ENCODE measurements at regions not wholly inside any gene's neighbourhood (a gene's known extent, or its start where the extent isn't known, plus 50 kb on each side); places are given as distances from the start of the nearest gene placed in this dataset.

- TF ChIP-seq POLR2AphosphoS5 (IDR thresholded peaks at IDR 0.05; ENCODE audit: low read depth, low read length) (no peak), TEAD4 (IDR thresholded peaks at IDR 0.05; ENCODE audit: borderline replicate concordance, insufficient read depth) (no peak), RCOR1 (IDR thresholded peaks at IDR 0.05; ENCODE audit: low read length) (no peak), GATA2 (CRISPR knock-in tag; IDR thresholded peaks at IDR 0.05) (no peak), JUND (IDR thresholded peaks at IDR 0.05) (no peak), NFIC (IDR thresholded peaks at IDR 0.05; ENCODE audit: borderline replicate concordance) (no peak)
These were observed 365.4 kb downstream of the JRKL start (continued) for GRCh38 chr11:96755209-96755608.

- Histone ChIP-seq H4K20me1 (ENCODE audit: insufficient read depth) (no peaks in the 10 kb centered on the region), H3K9me3 (no peaks in the 10 kb centered on the region), H3K9me2 (no peaks in the 10 kb centered on the region), H3K4me1 (ENCODE audit: control insufficient read depth in 1 of 2, insufficient read depth in 2 of 2, low read depth in 1 of 2, low read length in 1 of 2) (no peaks in the 10 kb centered on the region), H3K9ac (no peak overlapping the region), H3K4me2 (no peak overlapping the region), H3F3A (replicated peaks; ENCODE audit: insufficient read depth) (no peaks in the 10 kb centered on the region), H2AFZ (ENCODE audit: low read depth) (no peak overlapping the region), H3K4me3 (ENCODE audit: low read depth in 2 of 2, low read length in 1 of 2) (no peak overlapping the region), H3K27ac (ENCODE audit: low read depth in 2 of 2, low read length in 1 of 2) (no peak overlapping the region), H3K79me2 (ENCODE audit: insufficient read depth) (no peaks in the 10 kb centered on the region), H3K27me3 (ENCODE audit: insufficient read depth) (no peaks in the 10 kb centered on the region), H3K36me3 (replicated peaks in 1 of 2; ENCODE audit: control insufficient read depth in 1 of 2, insufficient read depth in 2 of 2, low read length in 1 of 2) (no peaks in the 10 kb centered on the region)
- no peak for TF ChIP-seq ELF1 (IDR thresholded peaks at IDR 0.05)
- TF ChIP-seq REST (IDR thresholded peaks at IDR 0.05; ENCODE audit: low read depth, low read length): no peak
- TF ChIP-seq MEF2A (IDR thresholded peaks at IDR 0.05; ENCODE audit: borderline replicate concordance, low read depth): no peak
- no peak for TF ChIP-seq SIN3A (IDR thresholded peaks at IDR 0.05; ENCODE audit: borderline replicate concordance, low read depth, low read length)
- TF ChIP-seq FOSL2 (IDR thresholded peaks at IDR 0.05; ENCODE audit: borderline replicate concordance, low read depth): no peak
- no peak for TF ChIP-seq MAX (IDR thresholded peaks at IDR 0.05; ENCODE audit: low read depth)
- no peak for TF ChIP-seq MXI1 (IDR thresholded peaks at IDR 0.05; ENCODE audit: low read depth, low read length)
- no peak for TF ChIP-seq EZH2phosphoT487 (IDR thresholded peaks at IDR 0.05; ENCODE audit: borderline replicate concordance, low read depth)
- no peak for TF ChIP-seq CTCF (IDR thresholded peaks at IDR 0.05)
- TF ChIP-seq NRF1 (IDR thresholded peaks at IDR 0.05; ENCODE audit: low read depth, low read length): no peak
- TF ChIP-seq PBX3 (IDR thresholded peaks at IDR 0.05): no peak
- no peak for TF ChIP-seq SMC3 (IDR thresholded peaks at IDR 0.05; ENCODE audit: low read depth, low read length)
- TF ChIP-seq CHD2 (IDR thresholded peaks at IDR 0.05; ENCODE audit: low read length, partially characterized antibody): no peak
- no peak for TF ChIP-seq RCOR1 (IDR thresholded peaks at IDR 0.05; ENCODE audit: low read length)
- CTCF ChIA-PET: no interaction called here
- POLR2A ChIA-PET: no interaction called here
- 59% methylated on average over 8 of the region's 8 CpGs for WGBS (ENCODE audit: low lambda C conversion rate)
- DNase-seq: no peak
These were observed 365.9 kb downstream of the JRKL start for GRCh38 chr11:96755752-96756151.

Measured in SK-N-SH (cell line).